ENCODE measurements at regions not wholly inside any gene's neighbourhood (a gene's known extent, or its start where the extent isn't known, plus 50 kb on each side); places are given as distances from the start of the nearest gene placed in this dataset.

GRCh38 chr3:26438325-26438940 is 184.1 kb upstream of the LRRC3B start:
- no peak for TF ChIP-seq CTCF (IDR thresholded peaks at IDR 0.05)
- Mint-ChIP-seq H3K9me3 (peaks cover 50% of the 10 kb centered on the region), H3K4me1 (ENCODE audit: low read depth) (no peaks in the 10 kb centered on the region), H3K27me3 (ENCODE audit: insufficient read depth) (no peaks in the 10 kb centered on the region; the same call in 1 of the 2 replicates), H3K27ac (no peak overlapping the region), H3K36me3 (ENCODE audit: low read depth) (no peaks in the 10 kb centered on the region; the same call in 1 of the 2 replicates), H3K4me3 (no peak overlapping the region)
- no peak for DNase-seq

- H3K4me1 Mint-ChIP-seq (ENCODE audit: low read depth) = no peaks in the 10 kb centered on the region
- H3K9me3 Mint-ChIP-seq = peaks cover 44% of the 10 kb centered on the region
- no peak overlapping the region for H3K27ac Mint-ChIP-seq
- no peak overlapping the region for H3K4me3 Mint-ChIP-seq
- no peaks in the 10 kb centered on the region; the same call in 1 of the 2 replicates for H3K27me3 Mint-ChIP-seq (ENCODE audit: insufficient read depth)
- no peak for DNase-seq
- no peaks in the 10 kb centered on the region; the same call in 1 of the 2 replicates for H3K36me3 Mint-ChIP-seq (ENCODE audit: low read depth)
- TF ChIP-seq CTCF (IDR thresholded peaks at IDR 0.05) = no peak
These were observed 183.3 kb upstream of the LRRC3B start for GRCh38 chr3:26438981-26439884.

- Mint-ChIP-seq H3K27ac (no peak overlapping the region), H3K4me3 (no peak overlapping the region), H3K9me3 (peaks cover 15% of the 10 kb centered on the region), H3K36me3 (ENCODE audit: low read depth) (no peaks in the 10 kb centered on the region), H3K27me3 (ENCODE audit: insufficient read depth) (no peaks in the 10 kb centered on the region), H3K4me1 (ENCODE audit: low read depth) (no peaks in the 10 kb centered on the region)
- DNase-seq = no peak
- no peak for TF ChIP-seq CTCF (IDR thresholded peaks at IDR 0.05)
These were observed 172.6 kb upstream of the LRRC3B start for GRCh38 chr3:26449996-26450395.

- no peak for TF ChIP-seq CTCF (IDR thresholded peaks at IDR 0.05)
- no peak for DNase-seq
- H3K4me3 Mint-ChIP-seq = no peak overlapping the region
- peaks cover 24% of the 10 kb centered on the region for H3K9me3 Mint-ChIP-seq
- H3K27me3 Mint-ChIP-seq (ENCODE audit: insufficient read depth) = no peaks in the 10 kb centered on the region
- H3K27ac Mint-ChIP-seq = no peak overlapping the region
- H3K4me1 Mint-ChIP-seq (ENCODE audit: low read depth) = no peaks in the 10 kb centered on the region
- H3K36me3 Mint-ChIP-seq (ENCODE audit: low read depth) = no peaks in the 10 kb centered on the region
These were observed 170.2 kb upstream of the LRRC3B start for GRCh38 chr3:26452363-26452762.

- Mint-ChIP-seq H3K36me3 (ENCODE audit: low read depth) (peaks cover 5% of the 10 kb centered on the region; the same call in 1 of the 2 replicates), H3K27ac (no peak overlapping the region), H3K4me1 (ENCODE audit: low read depth) (no peaks in the 10 kb centered on the region), H3K27me3 (ENCODE audit: insufficient read depth) (no peaks in the 10 kb centered on the region), H3K9me3 (peaks cover 64% of the 10 kb centered on the region), H3K4me3 (no peak overlapping the region)
- no peak for TF ChIP-seq CTCF (IDR thresholded peaks at IDR 0.05)
- DNase-seq = no peak
These were observed 161.6 kb upstream of the LRRC3B start for GRCh38 chr3:26460985-26461384.
